Body of pancreas (tissue), 4 donors: ENCODE measurements at regions not wholly inside any gene's neighbourhood (a gene's known extent, or its start where the extent isn't known, plus 50 kb on each side); places are given as distances from the start of the nearest gene placed in this dataset.

Source experiments
- ATAC-seq: fragments of 150-250 bp; one replicate; pipeline ENCODE4 v1.9.1; 2016
- DNase-seq, 4 donors: peaks; one replicate each; pipeline ENCODE4 v3.0.0-alpha.2; 2019
- H3K27ac ChIP-seq, 4 donors: fragments of 200-600 bp; sonication (generic); 1 replicate in 3 of 4; 2 replicates in 1 of 4; pipeline versions ENCODE4 v1.5.1 to v1.6.1; 2016 to 2019; ENCODE audit warnings: mild to moderate bottlenecking in 1 of 4, mixed read lengths in 1 of 4, moderate library complexity in 1 of 4
- H3K27me3 ChIP-seq, 2 donors: fragments of 200-600 bp; sonication (generic); one replicate each; pipeline ENCODE4 v1.6.0; 2016; ENCODE audit warnings: mild to moderate bottlenecking in 1 of 2
- H3K36me3 ChIP-seq, 2 donors: fragments of 200-600 bp; sonication (generic); replicated peaks in 1 of 2; 2 replicates each; pipeline ENCODE4 v1.5.1; 2016; ENCODE audit warnings: low read depth in 2 of 2; ENCODE audit not compliant: insufficient read depth in 1 of 2
- H3K4me1 ChIP-seq: fragments of 200-600 bp; sonication (generic); one replicate; pipeline ENCODE4 v1.6.0; 2016
- H3K4me3 ChIP-seq, 2 donors: fragments of 200-600 bp; sonication (generic); 1 replicate in 1 of 2; 2 replicates in 1 of 2; pipeline ENCODE4 v1.5.1; 2016 to 2019
- H3K9me3 ChIP-seq, 3 donors: fragments of 200-600 bp; sonication (generic); 1 replicate in 2 of 3; 2 replicates in 1 of 3; pipeline ENCODE4 v1.5.1; 2016
- CTCF ChIP-seq, 7 experiments: fragments of 450-650 bp in 4 of 7; fragments of 200-600 bp in 3 of 7; sonication (generic) in 3 of 7; IDR thresholded peaks; one replicate each; pipeline ENCODE4 v1.5.1; 2016 to 2019; ENCODE audit warnings: antibody characterized with exemption in 7 of 7
- POLR2A ChIP-seq, 3 donors: fragments of 450-650 bp; IDR thresholded peaks; one replicate each; pipeline ENCODE4 v1.6.1; 2016; ENCODE audit warnings: antibody characterized with exemption in 3 of 3, mild to moderate bottlenecking in 2 of 3
- WGBS, 2 donors: methylation state at CpG; one replicate each; pipeline ENCODE4 v1.1.5; 2017; 5-methylcytosine and 5-hydroxymethylcytosine counted together
- intact Hi-C: fragments of 100-400 bp; cut with DNase I; formaldehyde crosslinking; loops from one replicate; pipeline ENCODE4 v1.15.1; 2023

- no peak for ATAC-seq
- no peaks in the 10 kb centered on the region for H3K36me3 ChIP-seq
- no peak overlapping the region for H3K4me3 ChIP-seq
- no peak for TF ChIP-seq CTCF (IDR thresholded peaks at IDR 0.05)
- no peak for TF ChIP-seq POLR2A (IDR thresholded peaks at IDR 0.05)
- intact Hi-C loops: no loop called here
- WGBS, 2 donors: 57 to 61% methylated on average over 6 of the region's 6 CpGs
- H3K4me1 ChIP-seq: no peaks in the 10 kb centered on the region
- no peak overlapping the region for H3K27ac ChIP-seq
- no peaks in the 10 kb centered on the region for H3K27me3 ChIP-seq
- DNase-seq: no peak
- H3K9me3 ChIP-seq: peaks cover 0 to 11% (median 0%) of the 10 kb centered on the region in 3 donors
Measured at GRCh38 chr17:5788266-5788900, 204.1 kb upstream of the NLRP1 start.

GRCh38 chr17:5789528-5789927 lies 205.2 kb upstream of the NLRP1 start:
- intact Hi-C loops: no loop called here
- Histone ChIP-seq H3K27me3 (no peaks in the 10 kb centered on the region), H3K36me3 (no peaks in the 10 kb centered on the region), H3K4me3 (no peak overlapping the region), H3K9me3 (peaks cover 0 to 4% (median 0%) of the 10 kb centered on the region in 3 donors), H3K4me1 (no peaks in the 10 kb centered on the region), H3K27ac (no peak overlapping the region)
- WGBS, 2 donors: 47 to 48% methylated on average over 15 of the region's 15 CpGs
- no peak for DNase-seq
- TF ChIP-seq CTCF (IDR thresholded peaks at IDR 0.05) (no peak), POLR2A (IDR thresholded peaks at IDR 0.05) (no peak)
- no peak for ATAC-seq

- H3K4me3 ChIP-seq: no peak overlapping the region
- no peaks in the 10 kb centered on the region for H3K9me3 ChIP-seq
- H3K36me3 ChIP-seq: no peaks in the 10 kb centered on the region
- no peaks in the 10 kb centered on the region for H3K27me3 ChIP-seq
- no peak for ATAC-seq
- no peaks in the 10 kb centered on the region for H3K4me1 ChIP-seq
- no peak overlapping the region for H3K27ac ChIP-seq
- DNase-seq: no peak
- no peak for TF ChIP-seq CTCF (IDR thresholded peaks at IDR 0.05)
- TF ChIP-seq POLR2A (IDR thresholded peaks at IDR 0.05): no peak
- WGBS, 2 donors: 69 to 74% methylated on average over 4 of the region's 4 CpGs
- intact Hi-C loops: no loop called here
Measured at GRCh38 chr17:5793157-5793556, 208.8 kb upstream of the NLRP1 start.

- WGBS, 2 donors: 16 to 23% methylated on average over 2 of the region's 2 CpGs
- DNase-seq (no peak), ATAC-seq (no peak)
- H3K4me3 ChIP-seq: no peak overlapping the region
- H3K9me3 ChIP-seq: no peaks in the 10 kb centered on the region
- no peaks in the 10 kb centered on the region for H3K36me3 ChIP-seq
- H3K27ac ChIP-seq: no peak overlapping the region
- TF ChIP-seq POLR2A (IDR thresholded peaks at IDR 0.05) (no peak), CTCF (IDR thresholded peaks at IDR 0.05) (no peak)
- intact Hi-C loops: no loop called here
- H3K4me1 ChIP-seq: no peaks in the 10 kb centered on the region
- no peaks in the 10 kb centered on the region for H3K27me3 ChIP-seq
Measured at GRCh38 chr17:5793899-5794298, 209.6 kb upstream of the NLRP1 start.

GRCh38 chr17:5794385-5794784 lies 210.1 kb upstream of the NLRP1 start:
- WGBS, 2 donors: 67 to 72% methylated on average over 7 of the region's 7 CpGs
- no peaks in the 10 kb centered on the region for H3K4me1 ChIP-seq
- no peak for ATAC-seq
- intact Hi-C loops: no loop called here
- H3K36me3 ChIP-seq: no peaks in the 10 kb centered on the region
- no peak for DNase-seq
- H3K9me3 ChIP-seq: no peaks in the 10 kb centered on the region
- TF ChIP-seq POLR2A (IDR thresholded peaks at IDR 0.05): no peak
- no peak for TF ChIP-seq CTCF (IDR thresholded peaks at IDR 0.05)
- H3K4me3 ChIP-seq: no peak overlapping the region
- no peak overlapping the region for H3K27ac ChIP-seq
- no peaks in the 10 kb centered on the region for H3K27me3 ChIP-seq
